Adipocyte (in vitro differentiated cells): ENCODE measurements at regions not wholly inside any gene's neighbourhood (a gene's known extent, or its start where the extent isn't known, plus 50 kb on each side); places are given as distances from the start of the nearest gene placed in this dataset.

ENCODE experiments used
- DNase-seq: peaks from one replicate; pipeline ENCODE4 v3.0.0-alpha.2; 2015; ENCODE audit warnings: low read depth
- H3K27me3 ChIP-seq: replicated peaks from 2 replicates; pipeline ENCODE4 v1.7.0; 2013; ENCODE audit warnings: mild to moderate bottlenecking, low read length, moderate library complexity; ENCODE audit not compliant: control insufficient read depth, insufficient read depth
- H3K36me3 ChIP-seq: 2 replicates; pipeline ENCODE4 v1.7.0; 2013; ENCODE audit warnings: low read length, mild to moderate bottlenecking, moderate library complexity; ENCODE audit not compliant: control insufficient read depth, insufficient read depth, severe bottlenecking
- H3K4me1 ChIP-seq: 2 replicates; pipeline ENCODE4 v1.7.0; 2013; ENCODE audit warnings: mild to moderate bottlenecking, low read length, moderate library complexity; ENCODE audit not compliant: control insufficient read depth, insufficient read depth
- H3K4me3 ChIP-seq: 2 replicates; pipeline ENCODE4 v1.7.0; 2013; ENCODE audit warnings: mild to moderate bottlenecking, low read length, moderate library complexity
- H3K9ac ChIP-seq: 2 replicates; pipeline ENCODE4 v1.7.0; 2013; ENCODE audit warnings: mild to moderate bottlenecking, low read length, moderate library complexity
- H3K9me3 ChIP-seq: 2 replicates; pipeline ENCODE4 v1.7.0; 2013; ENCODE audit warnings: mild to moderate bottlenecking, low read length, moderate library complexity; ENCODE audit not compliant: control insufficient read depth

- Histone ChIP-seq H3K4me1 (no peaks in the 10 kb centered on the region), H3K9me3 (peaks cover 4% of the 10 kb centered on the region), H3K36me3 (no peaks in the 10 kb centered on the region), H3K4me3 (no peak overlapping the region), H3K9ac (no peak overlapping the region), H3K27me3 (no peaks in the 10 kb centered on the region)
- no peak for DNase-seq
Measured at GRCh38 chr5:12245429-12245828, 341.2 kb upstream of the CTNND2 start.

DNA sequence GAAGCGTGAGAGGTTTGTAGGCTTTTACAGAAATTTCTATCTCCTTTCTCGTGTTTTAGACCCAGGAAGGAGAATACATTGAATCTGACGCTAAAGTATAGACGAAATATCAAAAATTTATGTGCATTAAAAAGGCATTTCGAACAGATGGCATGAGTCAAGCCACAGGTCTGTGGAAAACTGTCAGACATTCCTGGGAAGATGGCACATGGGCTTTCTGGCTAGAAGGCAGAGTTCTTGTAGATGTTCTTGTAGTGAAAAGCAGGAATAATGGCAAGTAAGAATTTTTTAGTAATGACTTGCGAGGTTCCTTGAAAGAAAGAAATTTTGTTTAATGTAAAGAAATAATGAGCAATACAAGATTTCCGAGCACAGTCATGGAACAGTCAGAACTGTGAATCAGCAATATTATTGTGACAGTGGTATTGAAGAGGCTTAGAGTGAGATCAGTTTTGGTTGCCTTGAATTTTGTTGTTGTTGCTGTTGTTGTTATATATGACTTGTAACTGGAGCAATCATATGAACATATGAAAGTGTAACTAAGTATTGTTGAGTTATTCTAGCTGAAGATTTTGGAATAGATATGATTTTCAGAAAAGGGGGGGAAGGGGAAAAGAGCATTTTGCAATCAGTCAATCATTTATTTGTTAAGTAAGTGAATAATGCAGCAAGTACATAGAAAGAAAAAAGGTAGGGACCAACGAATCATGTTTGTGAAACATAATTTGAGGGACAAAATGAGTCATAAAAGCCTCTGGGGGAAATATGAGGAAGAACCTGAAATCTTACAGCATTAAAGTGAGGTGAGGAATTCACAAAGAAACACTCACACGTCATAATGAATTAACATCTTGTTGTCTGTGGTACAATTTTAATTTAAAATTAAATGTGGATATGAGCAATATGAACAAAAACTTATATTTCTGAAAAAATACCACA, 339.0 kb upstream of the CTNND2 start:
- Histone ChIP-seq H3K4me1 (no peaks in the 10 kb centered on the region), H3K4me3 (no peak overlapping the region), H3K27me3 (no peaks in the 10 kb centered on the region), H3K36me3 (no peaks in the 10 kb centered on the region), H3K9me3 (peaks cover 4% of the 10 kb centered on the region), H3K9ac (no peak overlapping the region)
- no peak for DNase-seq

GRCh38 chr5:12237837-12238575, 333.8 kb upstream of the CTNND2 start:
- no peaks in the 10 kb centered on the region for H3K36me3 ChIP-seq
- no peak for DNase-seq
- no peaks in the 10 kb centered on the region for H3K4me1 ChIP-seq
- H3K27me3 ChIP-seq, result no peaks in the 10 kb centered on the region
- no peak overlapping the region for H3K4me3 ChIP-seq
- no peak overlapping the region for H3K9ac ChIP-seq
- peaks cover 3% of the 10 kb centered on the region for H3K9me3 ChIP-seq

- Histone ChIP-seq H3K9ac (no peak overlapping the region), H3K4me1 (no peaks in the 10 kb centered on the region), H3K27me3 (no peaks in the 10 kb centered on the region), H3K36me3 (no peaks in the 10 kb centered on the region), H3K4me3 (no peak overlapping the region), H3K9me3 (peaks cover 3% of the 10 kb centered on the region)
- DNase-seq, result no peak
Measured at GRCh38 chr5:12230659-12231058, 326.4 kb upstream of the CTNND2 start.

- Histone ChIP-seq H3K4me1 (no peaks in the 10 kb centered on the region), H3K36me3 (no peaks in the 10 kb centered on the region), H3K9me3 (peaks cover 6% of the 10 kb centered on the region), H3K27me3 (no peaks in the 10 kb centered on the region), H3K4me3 (no peak overlapping the region), H3K9ac (no peak overlapping the region)
- DNase-seq, result no peak
Measured at GRCh38 chr5:12217039-12217438, 312.8 kb upstream of the CTNND2 start.

DNA sequence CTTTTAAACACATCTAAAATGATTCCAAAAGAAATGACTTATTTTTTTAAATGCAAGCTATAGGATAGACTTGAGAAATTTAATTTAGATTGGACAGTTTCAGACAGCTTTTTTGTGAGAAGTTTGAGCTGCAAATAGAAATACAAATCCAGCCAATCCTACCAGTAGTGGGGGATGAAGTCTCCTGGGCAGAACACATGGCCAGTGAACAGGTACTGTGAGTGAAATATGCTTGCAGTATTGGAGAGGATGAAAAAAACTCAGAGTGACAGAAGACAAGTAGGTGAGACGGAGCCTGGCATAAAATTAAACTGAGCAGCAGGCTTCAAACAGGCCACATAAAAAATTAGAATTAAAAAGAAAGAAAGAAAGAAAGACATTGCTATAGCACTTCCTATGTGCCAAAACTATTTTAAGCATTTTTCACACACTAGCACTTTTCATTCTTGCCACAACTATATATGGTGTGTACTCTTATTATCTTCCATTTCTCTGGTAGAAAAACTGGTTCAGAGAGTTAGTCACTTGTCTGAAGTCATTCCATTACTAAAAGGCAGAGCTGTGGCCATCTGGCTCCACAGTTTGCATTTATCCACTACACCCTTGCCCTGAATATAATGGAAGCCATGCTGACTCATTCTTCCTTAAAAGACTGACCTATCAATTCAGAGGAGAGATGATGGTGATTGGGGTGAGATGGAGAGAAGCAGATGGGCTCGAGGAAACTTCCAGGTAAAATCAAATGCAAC, 310.2 kb upstream of the CTNND2 start:
- Histone ChIP-seq H3K36me3 (no peaks in the 10 kb centered on the region), H3K4me1 (no peaks in the 10 kb centered on the region), H3K4me3 (no peak overlapping the region), H3K9me3 (no peaks in the 10 kb centered on the region), H3K27me3 (no peaks in the 10 kb centered on the region), H3K9ac (no peak overlapping the region)
- no peak for DNase-seq

DNA sequence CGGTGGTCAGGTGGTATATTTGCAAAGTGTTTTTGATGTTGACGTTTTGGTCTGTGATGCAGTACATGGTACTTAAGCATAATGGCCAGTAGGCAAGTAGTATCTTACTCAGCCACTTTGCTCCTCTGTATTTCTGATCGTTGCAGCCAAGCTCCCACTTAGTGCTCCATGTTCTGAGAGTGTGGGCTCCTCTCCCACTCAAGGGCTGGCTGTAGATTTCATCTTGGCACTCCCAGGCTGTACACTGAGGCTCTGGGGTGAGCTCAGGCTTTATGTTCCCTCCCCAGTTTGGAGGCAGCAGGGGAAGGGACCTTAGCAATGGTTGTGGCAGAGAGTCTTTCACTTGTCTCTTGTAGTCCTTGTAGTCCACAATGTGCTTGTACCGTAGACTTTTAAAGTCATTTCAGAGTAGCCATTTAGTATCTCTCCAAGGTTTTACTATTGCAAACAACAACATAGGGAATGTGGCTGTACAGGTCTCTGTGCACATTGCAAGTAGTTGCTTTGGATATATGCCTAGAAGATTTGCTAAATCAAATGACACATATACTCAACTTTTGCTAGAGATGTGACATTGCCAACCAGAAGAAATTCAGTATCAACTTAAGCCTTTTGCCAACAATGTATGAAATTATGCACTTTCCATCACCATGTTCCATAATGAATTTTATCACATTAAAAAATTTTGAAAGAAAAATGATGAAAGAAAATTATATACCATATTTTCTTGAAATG, 304.3 kb upstream of the CTNND2 start:
- Histone ChIP-seq H3K9ac (no peak overlapping the region), H3K4me3 (no peak overlapping the region), H3K4me1 (no peaks in the 10 kb centered on the region), H3K9me3 (no peaks in the 10 kb centered on the region), H3K36me3 (no peaks in the 10 kb centered on the region), H3K27me3 (no peaks in the 10 kb centered on the region)
- no peak for DNase-seq

DNA sequence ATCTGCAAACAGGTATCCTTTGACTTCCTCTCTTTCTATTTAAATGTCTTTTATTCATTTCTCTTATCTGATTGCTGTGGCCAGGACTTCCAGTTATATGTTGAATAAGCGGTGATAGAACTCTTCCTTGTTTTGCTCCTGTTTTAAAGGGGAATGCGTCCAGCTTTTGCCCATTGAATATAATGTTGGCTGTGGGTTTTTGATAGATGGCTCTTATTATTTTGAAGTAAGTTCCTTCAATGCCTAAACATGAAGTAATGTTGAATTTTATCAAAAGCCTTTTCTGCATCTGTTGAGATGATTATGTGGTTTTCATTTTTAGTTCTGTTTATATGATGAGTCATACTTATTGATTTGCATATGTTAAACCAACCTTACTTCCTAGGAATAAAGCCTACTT, 300.5 kb upstream of the CTNND2 start:
- Histone ChIP-seq H3K9me3 (no peaks in the 10 kb centered on the region), H3K27me3 (no peaks in the 10 kb centered on the region), H3K4me1 (no peaks in the 10 kb centered on the region), H3K4me3 (no peak overlapping the region), H3K9ac (no peak overlapping the region), H3K36me3 (no peaks in the 10 kb centered on the region)
- no peak for DNase-seq

DNA sequence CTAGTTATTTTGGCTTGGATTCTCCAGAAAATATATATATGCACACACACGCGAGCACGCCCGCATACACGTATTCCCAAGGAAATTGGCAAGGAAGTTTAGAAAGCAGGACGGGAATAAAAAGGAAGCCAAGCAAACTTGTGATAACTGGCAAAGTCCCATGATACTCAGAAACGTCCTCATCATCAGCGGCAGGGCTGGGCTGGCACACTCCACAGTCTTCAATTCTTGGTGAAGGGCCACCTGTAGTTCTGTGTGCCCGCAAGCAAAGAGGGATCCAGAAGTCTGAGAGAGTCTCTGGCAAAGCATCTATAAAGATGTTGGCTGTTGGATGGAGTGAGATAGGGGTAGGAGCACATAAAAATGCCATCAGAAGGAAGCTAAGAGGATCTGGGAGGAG, 289.3 kb upstream of the CTNND2 start:
- DNase-seq, result no peak
- Histone ChIP-seq H3K4me1 (no peaks in the 10 kb centered on the region), H3K9me3 (no peaks in the 10 kb centered on the region), H3K9ac (no peak overlapping the region), H3K36me3 (no peaks in the 10 kb centered on the region), H3K4me3 (no peak overlapping the region), H3K27me3 (no peaks in the 10 kb centered on the region)

- H3K36me3 ChIP-seq, result no peaks in the 10 kb centered on the region
- H3K9ac ChIP-seq, result no peak overlapping the region
- DNase-seq, result no peak
- H3K27me3 ChIP-seq, result no peaks in the 10 kb centered on the region
- no peak overlapping the region for H3K4me3 ChIP-seq
- H3K4me1 ChIP-seq, result no peaks in the 10 kb centered on the region
- no peaks in the 10 kb centered on the region for H3K9me3 ChIP-seq
Measured at GRCh38 chr5:12183003-12183402, 278.8 kb upstream of the CTNND2 start.
